HPDE6-E6E7 (cell line): ENCODE measurements at regions not wholly inside any gene's neighbourhood (a gene's known extent, or its start where the extent isn't known, plus 50 kb on each side); places are given as distances from the start of the nearest gene placed in this dataset.

Source experiments
- DNase-seq: peaks from one replicate; pipeline ENCODE4 v3.0.0; 2011; ENCODE audit warnings: missing footprints; ENCODE audit errors: extremely low spot score

GRCh38 chr5:2187687-2188086, 305.0 kb upstream of the IRX4 start:
- DNase-seq: no peak

GRCh38 chr5:2187156-2187555, 304.4 kb upstream of the IRX4 start:
- DNase-seq: no peak

DNA sequence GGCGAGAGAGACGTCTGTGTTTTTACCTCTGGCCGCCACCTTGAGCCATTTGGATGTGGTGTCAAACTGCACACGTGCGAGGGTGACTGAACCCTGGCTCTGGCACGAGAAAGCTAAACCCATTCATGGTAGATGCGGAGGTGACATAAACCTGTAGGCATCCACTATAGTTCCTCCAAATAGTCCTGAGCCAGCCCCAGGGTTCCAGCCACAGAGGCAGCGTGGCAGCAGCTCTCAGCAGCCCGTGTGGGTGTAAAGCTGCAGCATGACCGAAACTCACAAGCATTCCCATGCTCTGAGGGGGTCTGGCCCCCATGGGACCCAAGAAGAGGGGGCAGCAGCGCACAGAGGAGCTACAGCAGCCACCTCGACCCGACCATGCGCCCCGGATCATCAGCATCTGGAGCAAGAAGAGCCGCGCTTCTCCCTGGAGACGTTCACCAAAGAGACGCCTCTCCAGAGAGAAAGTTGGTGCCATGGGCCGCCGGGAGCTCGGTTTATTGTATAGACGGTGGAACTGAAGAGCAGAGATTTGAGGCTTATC, 303.8 kb upstream of the IRX4 start:
- no peak for DNase-seq

GRCh38 chr5:2185646-2186471, 303.1 kb upstream of the IRX4 start:
- no peak for DNase-seq

DNA sequence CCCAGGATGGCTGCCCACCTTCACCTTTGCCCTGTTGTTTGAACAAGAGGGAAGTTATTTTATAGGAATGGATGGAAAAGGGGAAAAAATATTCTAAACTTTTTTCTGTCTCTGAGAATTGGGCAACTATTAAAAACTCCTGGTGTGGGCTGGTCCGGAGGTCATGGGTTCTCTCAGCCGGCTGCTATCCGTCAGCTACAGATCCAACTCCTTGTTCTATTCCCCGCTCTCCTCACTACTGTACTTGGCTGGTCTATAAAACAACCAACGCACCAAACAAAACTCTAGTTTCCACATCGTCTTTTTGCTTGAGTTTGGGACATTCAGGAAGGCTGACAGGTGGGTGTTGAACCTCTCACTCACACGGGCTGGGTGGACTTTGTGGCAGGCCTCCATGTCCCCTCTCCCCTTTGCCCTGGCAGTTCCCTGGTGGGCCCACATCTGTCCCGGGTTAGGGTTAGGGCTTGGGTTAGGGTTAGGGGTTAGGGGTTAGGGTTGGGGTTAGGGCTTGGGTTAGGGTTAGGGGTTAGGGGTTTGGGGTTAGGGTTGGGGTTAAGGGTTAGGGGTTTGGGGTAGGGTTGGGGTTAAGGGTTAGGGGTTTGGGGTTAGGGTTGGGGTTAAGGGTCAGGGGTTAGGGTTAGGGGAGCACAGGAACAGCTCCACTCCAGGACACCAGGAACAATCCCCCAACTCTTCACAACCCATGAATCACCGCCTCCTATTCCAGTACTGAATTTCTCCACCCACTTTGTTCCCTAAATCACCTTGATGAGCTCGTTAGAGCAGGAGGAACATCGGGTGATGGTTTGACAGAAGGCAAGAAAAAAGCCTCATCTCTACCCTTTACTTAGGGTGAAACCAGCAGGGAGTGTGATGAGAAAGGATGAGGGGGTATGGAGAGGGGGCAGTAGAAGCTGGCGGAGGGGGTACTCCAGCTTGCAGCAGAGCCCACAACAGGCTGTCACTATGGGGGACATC, 302.1 kb upstream of the IRX4 start:
- DNase-seq: no peak

GRCh38 chr5:2184026-2184366, 301.3 kb upstream of the IRX4 start:
- no peak for DNase-seq

DNA sequence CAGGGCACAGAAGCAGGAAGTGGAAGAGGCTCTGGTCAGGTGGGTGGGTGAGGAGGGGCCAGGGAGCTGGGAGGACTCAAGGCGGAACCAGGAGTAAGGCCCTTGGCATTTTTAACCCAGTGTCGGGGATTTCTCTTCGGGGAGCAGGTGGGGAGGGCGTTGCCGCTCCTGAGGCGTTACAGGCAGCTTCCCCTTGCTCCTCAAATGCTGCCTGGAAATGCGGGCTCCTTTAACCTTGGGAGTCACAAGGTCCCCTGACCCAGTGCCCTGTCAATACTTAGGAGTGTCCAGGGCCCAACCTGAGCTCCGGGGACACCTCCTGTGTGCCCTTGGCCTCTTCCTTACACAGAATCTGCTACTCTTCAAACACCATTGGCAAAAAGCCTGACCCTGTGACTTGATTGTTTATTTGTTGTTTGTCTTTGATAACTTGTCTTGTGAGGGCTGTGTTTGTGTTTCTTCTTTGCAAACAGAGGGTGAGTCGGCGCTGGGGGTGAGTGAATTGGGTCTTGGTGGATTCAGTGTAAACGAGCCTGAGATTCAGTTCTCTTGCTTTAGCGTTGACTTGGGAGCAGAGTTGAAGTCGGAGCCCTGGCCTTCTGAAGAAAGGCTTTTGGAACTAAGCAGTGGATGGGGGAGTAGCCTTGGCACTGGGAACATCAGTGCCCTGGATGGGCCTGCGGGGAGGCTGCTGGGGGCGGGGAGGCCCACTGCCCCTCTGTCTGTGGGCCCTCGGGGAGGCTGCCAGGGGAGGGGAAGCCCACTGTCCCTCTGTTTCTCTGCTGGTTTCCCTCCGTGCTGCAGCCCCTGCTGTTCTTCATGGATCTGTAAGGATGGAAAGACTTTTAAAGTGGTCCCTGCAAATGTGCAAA, 300.7 kb upstream of the IRX4 start:
- no peak for DNase-seq

DNA sequence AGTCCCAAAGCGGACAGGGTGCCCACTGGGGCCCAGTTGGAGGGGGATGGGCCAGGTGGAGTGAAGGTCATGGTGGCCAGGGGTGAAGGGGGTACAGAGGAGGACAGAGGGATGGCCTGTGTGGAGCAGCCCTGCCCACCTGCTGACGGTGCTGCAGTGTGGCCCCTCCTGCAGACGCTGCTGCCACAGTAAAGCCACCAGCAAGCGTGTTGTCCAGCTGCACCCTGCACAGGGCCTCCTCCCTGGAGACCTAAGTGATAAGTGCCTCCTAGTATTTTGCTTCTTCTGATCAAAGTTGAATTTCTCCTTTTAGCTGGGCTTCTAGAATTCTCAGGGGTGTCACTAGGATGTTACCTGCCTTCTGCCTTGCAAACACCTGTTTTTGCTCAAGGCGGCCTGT, 299.3 kb upstream of the IRX4 start:
- no peak for DNase-seq

DNA sequence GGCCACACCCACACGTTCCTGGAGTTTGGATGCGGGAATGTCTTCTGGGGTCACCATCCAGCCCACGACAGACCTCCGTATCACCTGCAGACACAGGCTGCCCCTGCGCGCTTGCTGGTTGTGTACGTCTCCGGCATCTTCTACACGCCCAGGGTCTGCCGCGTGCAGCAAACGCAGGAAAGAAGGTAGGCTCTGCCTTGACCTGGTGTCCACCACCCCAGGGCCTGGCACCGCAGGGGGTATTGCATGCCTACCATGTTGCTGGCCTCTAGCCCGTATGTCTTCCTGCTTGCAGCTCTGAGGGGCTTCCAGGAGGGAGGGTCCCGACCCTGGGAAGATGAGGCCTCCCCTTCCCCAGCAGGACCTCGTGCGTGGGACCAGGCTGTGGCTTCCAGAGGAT, 298.8 kb upstream of the IRX4 start:
- no peak for DNase-seq

DNA sequence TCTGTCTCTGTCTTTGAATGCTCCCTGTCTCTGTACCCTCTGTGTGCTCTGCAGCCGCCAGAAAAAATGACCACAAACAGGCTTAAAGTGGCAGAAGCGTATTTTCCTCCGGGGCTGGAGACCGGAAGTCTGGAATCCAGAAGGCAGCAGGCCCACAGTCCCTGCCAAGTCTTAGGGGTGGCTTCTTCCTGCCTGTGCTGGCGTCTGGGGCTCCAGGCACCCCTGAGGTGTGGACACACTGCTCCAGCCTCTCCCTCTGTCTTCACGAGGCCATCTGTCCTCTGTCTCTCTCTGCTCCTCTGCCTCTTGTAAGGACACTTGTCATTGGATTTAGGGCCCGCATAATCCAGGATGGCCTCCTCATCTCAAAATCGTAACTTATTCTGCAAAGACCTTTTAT, 298.4 kb upstream of the IRX4 start:
- DNase-seq: no peak

DNA sequence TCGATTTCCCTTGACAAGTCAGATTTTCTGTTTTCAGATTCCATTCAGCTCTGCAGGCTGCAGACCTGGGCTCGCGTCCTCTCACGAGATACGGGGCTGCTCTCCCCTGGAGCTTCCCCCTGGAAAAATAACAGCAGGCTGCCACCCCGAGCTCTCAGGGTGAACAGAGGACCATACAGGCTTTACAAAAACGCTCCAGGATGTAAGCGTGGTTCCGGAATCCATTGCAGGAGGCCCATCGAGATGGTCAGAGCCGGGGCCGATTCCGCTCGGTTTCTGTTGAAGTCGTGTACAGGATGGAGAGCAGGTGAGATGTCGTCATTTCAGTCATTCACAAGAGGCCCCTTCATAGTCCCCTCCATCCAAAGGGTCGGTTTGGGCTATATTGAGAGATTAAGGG, 297.7 kb upstream of the IRX4 start:
- DNase-seq: no peak

DNA sequence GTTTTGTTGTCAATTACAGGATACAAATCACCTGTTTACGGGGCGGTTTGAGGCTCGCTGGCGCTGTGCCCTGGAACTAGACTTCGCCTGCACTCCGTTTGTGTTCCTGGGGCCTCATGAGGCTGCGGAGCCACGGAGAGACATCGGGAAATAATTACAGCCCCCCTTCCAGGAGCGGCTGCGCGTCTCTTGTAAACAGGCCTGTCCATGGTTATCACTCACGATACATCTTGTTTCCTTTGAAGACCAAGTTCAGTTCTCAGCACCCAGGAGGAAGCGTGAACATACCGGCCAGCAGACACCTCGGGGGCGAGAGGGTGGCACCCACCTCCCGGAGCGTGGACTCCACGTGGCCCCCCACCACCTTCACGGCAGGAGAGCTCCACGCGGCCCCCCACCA, 297.1 kb upstream of the IRX4 start:
- DNase-seq: no peak

DNA sequence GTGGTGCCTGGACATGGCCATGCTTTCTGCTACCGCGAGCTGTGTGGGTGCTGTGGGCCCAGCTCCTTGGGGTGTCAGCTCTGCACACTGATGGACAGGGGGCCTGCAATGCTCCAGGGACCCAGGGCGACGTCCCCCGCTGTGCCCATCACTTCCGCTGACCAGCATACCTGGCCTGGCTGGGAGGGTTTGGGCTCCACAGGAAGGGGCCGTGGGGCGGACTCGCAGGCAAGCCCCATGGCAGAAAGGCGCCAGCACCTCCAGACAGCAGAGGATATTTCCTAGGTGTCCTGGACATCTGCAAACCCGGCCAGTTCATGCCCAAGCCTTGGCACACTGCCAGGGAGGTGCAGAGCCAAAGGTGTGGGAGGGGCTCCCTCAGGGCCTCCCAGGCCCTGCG, 295.8 kb upstream of the IRX4 start:
- DNase-seq: no peak

GRCh38 chr5:2178071-2178477, 295.3 kb upstream of the IRX4 start:
- no peak for DNase-seq

DNA sequence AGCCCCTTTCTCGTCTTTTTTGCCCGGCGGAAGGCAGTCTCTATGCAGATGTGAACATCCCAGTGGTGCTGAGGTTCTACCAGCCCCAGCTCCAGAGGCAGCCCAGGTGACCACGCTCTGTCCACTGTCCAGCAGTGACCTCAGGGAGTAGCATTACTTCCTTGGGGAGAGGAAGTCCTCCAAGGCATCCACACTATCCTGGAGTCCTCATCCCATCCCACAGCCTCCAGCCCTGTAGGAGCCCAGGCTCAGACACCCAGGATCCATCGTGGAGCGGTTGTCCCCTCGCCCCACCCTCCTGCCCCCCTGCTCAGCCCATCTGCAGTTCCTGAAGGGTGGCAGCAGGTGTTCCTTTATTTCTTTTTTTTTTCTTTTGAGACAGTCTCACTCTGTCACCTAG, 294.5 kb upstream of the IRX4 start:
- DNase-seq: no peak

GRCh38 chr5:2176581-2176980, 293.9 kb upstream of the IRX4 start:
- DNase-seq: no peak

DNA sequence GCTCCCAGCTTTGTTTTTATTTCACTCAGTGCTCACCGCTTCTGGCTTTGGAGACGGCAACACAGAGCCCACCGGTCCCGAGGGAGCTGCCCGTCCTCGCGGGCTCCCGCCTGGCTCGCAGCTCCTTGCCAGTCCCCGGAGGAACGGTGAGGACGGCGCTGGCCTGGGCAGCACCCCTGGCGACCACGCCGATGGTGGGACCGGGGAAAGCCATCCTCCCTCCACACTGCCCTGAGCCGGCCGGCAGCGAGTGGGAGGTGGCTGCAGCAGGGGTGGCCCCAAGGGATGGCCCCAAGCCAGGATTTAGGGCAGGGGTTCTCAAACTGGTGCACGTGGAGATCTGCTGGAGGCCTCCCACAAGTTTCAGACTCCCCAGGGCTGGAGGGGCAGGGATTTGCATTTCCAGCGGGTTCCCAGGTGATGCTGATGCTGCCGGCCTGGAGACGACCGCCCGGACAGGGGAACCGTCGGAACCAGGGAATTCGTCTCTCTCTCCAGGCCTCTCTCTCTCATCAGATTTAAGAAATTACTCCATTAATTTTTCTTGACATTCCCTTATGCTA, 293.2 kb upstream of the IRX4 start:
- no peak for DNase-seq

GRCh38 chr5:2175041-2175440, 292.3 kb upstream of the IRX4 start:
- no peak for DNase-seq

GRCh38 chr5:2174538-2174937, 291.8 kb upstream of the IRX4 start:
- DNase-seq: no peak

GRCh38 chr5:2173151-2173834, 290.6 kb upstream of the IRX4 start:
- no peak for DNase-seq

DNA sequence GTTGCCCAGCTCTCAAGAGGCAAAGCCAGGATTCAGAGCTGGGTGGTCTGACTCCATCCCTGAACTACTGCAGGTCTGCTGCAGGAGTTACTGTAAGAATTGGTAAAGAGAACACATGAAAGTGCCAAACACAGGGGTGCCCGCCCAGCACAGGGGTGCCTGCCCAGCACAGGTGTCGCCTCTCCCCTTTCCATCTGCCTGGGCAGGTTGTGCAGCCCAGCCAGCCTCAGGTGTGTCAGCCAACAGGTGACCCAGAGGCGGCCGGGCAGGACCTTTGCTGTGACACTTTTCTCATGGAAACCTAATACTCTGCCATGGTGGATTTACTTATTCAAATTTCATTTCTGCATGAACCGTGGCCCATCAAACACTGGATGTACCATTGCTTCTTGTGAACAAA, 289.7 kb upstream of the IRX4 start:
- DNase-seq: no peak
